HEK293 (cell line): ENCODE measurements at regions not wholly inside any gene's neighbourhood (a gene's known extent, or its start where the extent isn't known, plus 50 kb on each side); places are given as distances from the start of the nearest gene placed in this dataset.

Experiments used
- OSR2 ChIP-seq: fragments of 450-650 bp; formaldehyde crosslinking; IDR thresholded peaks from 2 replicates; pipeline ENCODE4 v1.5.1; 2016; ENCODE audit warnings: missing biosample characterization, missing genetic modification characterization
- PBX3 ChIP-seq: sonication (generic); formaldehyde crosslinking; IDR thresholded peaks from 2 replicates; pipeline ENCODE4 v1.8.1; 2022; ENCODE audit warnings: mild to moderate bottlenecking, moderate library complexity, missing genetic modification reagents
- PRDM1 ChIP-seq: fragments of 450-650 bp; formaldehyde crosslinking; IDR thresholded peaks from 2 replicates; pipeline ENCODE4; 2016; ENCODE audit warnings: missing biosample characterization, missing genetic modification characterization
- ZBTB44 ChIP-seq: fragments of 450-650 bp; IDR thresholded peaks from 2 replicates; pipeline ENCODE4 v1.5.1; 2018; ENCODE audit warnings: missing biosample characterization, mild to moderate bottlenecking, missing genetic modification characterization
- ZBTB49 ChIP-seq: fragments of 450-650 bp; formaldehyde crosslinking; IDR thresholded peaks from 2 replicates; pipeline ENCODE4 v1.5.1; 2016; ENCODE audit warnings: missing biosample characterization, missing genetic modification characterization, low read depth
- ZNF114 ChIP-seq: fragments of 450-650 bp; formaldehyde crosslinking; IDR thresholded peaks from 2 replicates; pipeline ENCODE4 v1.5.0; 2017; ENCODE audit warnings: missing biosample characterization, missing genetic modification characterization
- ZNF274 ChIP-seq, 2 experiments: fragments of 200-500 bp in 1 of 2; fragments of 450-650 bp in 1 of 2; sonication (Bioruptor generic) in 1 of 2; formaldehyde crosslinking in 1 of 2; IDR thresholded peaks; 2 replicates each; pipeline versions ENCODE4 v1.5.1 to v1.6.1; 2014 to 2016; ENCODE audit warnings: borderline replicate concordance in 1 of 2, inconsistent platforms in 1 of 2, low read length in 1 of 2, missing biosample characterization in 1 of 2, missing genetic modification characterization in 1 of 2
- ZNF311 ChIP-seq: fragments of 450-650 bp; formaldehyde crosslinking; IDR thresholded peaks from 2 replicates; pipeline ENCODE4 v1.5.1; 2017; ENCODE audit warnings: missing biosample characterization, missing genetic modification characterization, borderline replicate concordance
- ZNF558 ChIP-seq: fragments of 450-650 bp; formaldehyde crosslinking; IDR thresholded peaks from 2 replicates; pipeline ENCODE4 v1.5.1; 2016; ENCODE audit warnings: missing biosample characterization, missing genetic modification characterization
- ZNF660 ChIP-seq: fragments of 450-650 bp; IDR thresholded peaks from 2 replicates; pipeline ENCODE4 v1.5.1; 2018; ENCODE audit warnings: missing biosample characterization, mild to moderate bottlenecking, missing genetic modification characterization
- ZNF792 ChIP-seq: fragments of 450-650 bp; formaldehyde crosslinking; IDR thresholded peaks from 2 replicates; pipeline ENCODE4 v1.5.1; 2016; ENCODE audit warnings: missing biosample characterization, missing genetic modification characterization
- TF ChIP-seq, protein P1 (sequence below): fragments of 450-650 bp; formaldehyde crosslinking; IDR thresholded peaks from 2 replicates; pipeline ENCODE4 v1.5.1; 2016; ENCODE audit warnings: missing biosample characterization, missing genetic modification characterization
- TF ChIP-seq, protein P2 (sequence below): fragments of 450-650 bp; formaldehyde crosslinking; IDR thresholded peaks from 2 replicates; pipeline ENCODE4 v1.5.1; 2016; ENCODE audit warnings: missing biosample characterization, missing genetic modification characterization

DNA sequence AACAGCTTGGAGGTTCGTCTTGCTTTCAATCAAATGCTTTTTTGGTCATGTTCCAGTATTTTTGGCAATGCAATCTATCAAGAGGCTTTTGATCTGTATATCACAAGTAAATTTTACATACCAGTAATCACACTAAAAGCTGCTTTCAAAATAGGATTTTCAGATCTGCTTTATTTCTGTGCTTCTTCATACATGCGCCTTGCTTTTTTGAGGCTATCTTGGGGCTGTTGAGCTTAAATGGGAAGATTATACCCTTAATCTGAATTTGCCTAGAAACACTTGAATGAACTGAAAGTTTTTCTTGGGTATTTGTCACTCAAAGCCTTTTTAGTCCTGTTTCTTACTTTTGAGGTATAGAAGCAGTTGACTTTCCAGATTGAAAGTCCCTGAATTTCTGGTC is 62.1 kb upstream of the DCBLD2 start:
- TF ChIP-seq, protein P1, sequence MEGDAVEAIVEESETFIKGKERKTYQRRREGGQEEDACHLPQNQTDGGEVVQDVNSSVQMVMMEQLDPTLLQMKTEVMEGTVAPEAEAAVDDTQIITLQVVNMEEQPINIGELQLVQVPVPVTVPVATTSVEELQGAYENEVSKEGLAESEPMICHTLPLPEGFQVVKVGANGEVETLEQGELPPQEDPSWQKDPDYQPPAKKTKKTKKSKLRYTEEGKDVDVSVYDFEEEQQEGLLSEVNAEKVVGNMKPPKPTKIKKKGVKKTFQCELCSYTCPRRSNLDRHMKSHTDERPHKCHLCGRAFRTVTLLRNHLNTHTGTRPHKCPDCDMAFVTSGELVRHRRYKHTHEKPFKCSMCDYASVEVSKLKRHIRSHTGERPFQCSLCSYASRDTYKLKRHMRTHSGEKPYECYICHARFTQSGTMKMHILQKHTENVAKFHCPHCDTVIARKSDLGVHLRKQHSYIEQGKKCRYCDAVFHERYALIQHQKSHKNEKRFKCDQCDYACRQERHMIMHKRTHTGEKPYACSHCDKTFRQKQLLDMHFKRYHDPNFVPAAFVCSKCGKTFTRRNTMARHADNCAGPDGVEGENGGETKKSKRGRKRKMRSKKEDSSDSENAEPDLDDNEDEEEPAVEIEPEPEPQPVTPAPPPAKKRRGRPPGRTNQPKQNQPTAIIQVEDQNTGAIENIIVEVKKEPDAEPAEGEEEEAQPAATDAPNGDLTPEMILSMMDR (tag by site-specific recombination) = no peak
- TF ChIP-seq ZBTB49 (tag by site-specific recombination) (no peak), ZNF274 (IDR thresholded peaks at IDR 0.05; ENCODE audit: low read length) (no peak), ZNF274 (tag by site-specific recombination; IDR thresholded peaks at IDR 0.05; ENCODE audit: borderline replicate concordance) (no peak), ZBTB44 (tag by site-specific recombination) (no peak), PRDM1 (tag by site-specific recombination) (no peak), ZNF311 (tag by site-specific recombination) (no peak), PBX3 (CRISPR knock-in tag) (no peak), OSR2 (tag by site-specific recombination) (no peak), ZNF792 (tag by site-specific recombination) (no peak), ZNF114 (tag by site-specific recombination) (no peak), ZNF558 (no peak), ZNF660 (no peak)
- TF ChIP-seq, protein P2, sequence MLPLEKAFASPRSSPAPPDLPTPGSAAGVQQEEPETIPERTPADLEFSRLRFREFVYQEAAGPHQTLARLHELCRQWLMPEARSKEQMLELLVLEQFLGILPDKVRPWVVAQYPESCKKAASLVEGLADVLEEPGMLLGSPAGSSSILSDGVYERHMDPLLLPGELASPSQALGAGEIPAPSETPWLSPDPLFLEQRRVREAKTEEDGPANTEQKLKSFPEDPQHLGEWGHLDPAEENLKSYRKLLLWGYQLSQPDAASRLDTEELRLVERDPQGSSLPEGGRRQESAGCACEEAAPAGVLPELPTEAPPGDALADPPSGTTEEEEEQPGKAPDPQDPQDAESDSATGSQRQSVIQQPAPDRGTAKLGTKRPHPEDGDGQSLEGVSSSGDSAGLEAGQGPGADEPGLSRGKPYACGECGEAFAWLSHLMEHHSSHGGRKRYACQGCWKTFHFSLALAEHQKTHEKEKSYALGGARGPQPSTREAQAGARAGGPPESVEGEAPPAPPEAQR (tag by site-specific recombination) = no peak
